Tibial artery (tissue), 4 donors: ENCODE measurements at regions not wholly inside any gene's neighbourhood (a gene's known extent, or its start where the extent isn't known, plus 50 kb on each side); places are given as distances from the start of the nearest gene placed in this dataset.

Source experiments
- DNase-seq, 2 donors: peaks; one replicate each; pipeline ENCODE4 v3.0.0-alpha.2; 2019
- H3K27ac ChIP-seq, 2 donors: fragments of 200-600 bp; sonication (generic) in 1 of 2; 1 replicate in 1 of 2; 2 replicates in 1 of 2; pipeline ENCODE4 v1.5.1; 2018 to 2019; ENCODE audit warnings: mild to moderate bottlenecking in 1 of 2
- H3K27me3 ChIP-seq, 2 donors: fragments of 200-600 bp; sonication (generic) in 1 of 2; one replicate each; pipeline versions ENCODE4 v1.5.1 to v1.6.0; 2016 to 2019
- H3K36me3 ChIP-seq, 3 donors: fragments of 200-600 bp; sonication (generic) in 2 of 3; one replicate each; pipeline ENCODE4 v1.5.1; 2016 to 2019; ENCODE audit warnings: mild to moderate bottlenecking in 2 of 3
- H3K4me1 ChIP-seq, 4 donors: fragments of 200-600 bp; sonication (generic) in 2 of 4; 1 replicate in 3 of 4; 2 replicates in 1 of 4; pipeline ENCODE4 v1.5.1; 2016 to 2019
- H3K4me3 ChIP-seq, 2 donors: fragments of 200-600 bp; sonication (generic) in 1 of 2; 1 replicate in 1 of 2; 2 replicates in 1 of 2; pipeline ENCODE4 v1.5.1; 2018 to 2019; ENCODE audit warnings: mild to moderate bottlenecking in 2 of 2
- H3K9me3 ChIP-seq, 3 donors: fragments of 200-600 bp; sonication (generic) in 1 of 3; one replicate each; pipeline ENCODE4 v1.5.1; 2016 to 2019
- intact Hi-C: fragments of 100-400 bp; cut with DNase I; formaldehyde crosslinking; loops from one replicate; pipeline ENCODE4 v1.15.0; 2023; ENCODE audit warnings: low total_unique reads
- TF ChIP-seq, protein P1 (sequence below), 2 experiments: fragments of 200-600 bp in 1 of 2; fragments of 450-650 bp in 1 of 2; IDR thresholded peaks; one replicate each; pipeline ENCODE4 v1.5.1; 2017 to 2019; ENCODE audit warnings: antibody characterized with exemption in 2 of 2, mild to moderate bottlenecking in 1 of 2, moderate library complexity in 1 of 2

DNA sequence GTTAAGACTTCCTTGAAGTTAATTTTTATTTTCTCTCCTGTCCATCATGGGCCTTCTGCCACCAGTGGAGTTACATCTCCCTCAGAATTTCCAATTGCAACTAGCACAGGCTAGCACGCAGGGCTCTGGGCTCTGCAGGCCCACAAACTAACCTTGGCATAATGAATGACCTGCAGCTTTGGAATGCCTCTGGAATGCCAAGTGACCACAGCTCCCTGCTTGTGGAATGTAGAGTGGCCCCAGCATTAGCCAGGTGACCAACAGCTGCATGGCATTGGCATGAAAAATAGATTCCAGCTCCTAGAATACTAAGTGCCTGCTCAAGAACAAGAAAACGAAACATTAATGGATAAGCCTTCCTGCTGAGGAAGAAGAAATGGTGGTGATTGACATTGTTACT lies 726.1 kb downstream of the BRINP1 start:
- Histone ChIP-seq H3K36me3 (no peaks in the 10 kb centered on the region), H3K9me3 (peaks cover 0 to 6% (median 0%) of the 10 kb centered on the region in 3 donors), H3K4me3 (no peak overlapping the region), H3K27me3 (no peaks in the 10 kb centered on the region), H3K4me1 (peaks cover 0 to 6% (median 0%) of the 10 kb centered on the region in 4 donors), H3K27ac (no peak overlapping the region)
- DNase-seq: peak in 1 of 2 donors; percentile 57
- TF ChIP-seq, protein P1, sequence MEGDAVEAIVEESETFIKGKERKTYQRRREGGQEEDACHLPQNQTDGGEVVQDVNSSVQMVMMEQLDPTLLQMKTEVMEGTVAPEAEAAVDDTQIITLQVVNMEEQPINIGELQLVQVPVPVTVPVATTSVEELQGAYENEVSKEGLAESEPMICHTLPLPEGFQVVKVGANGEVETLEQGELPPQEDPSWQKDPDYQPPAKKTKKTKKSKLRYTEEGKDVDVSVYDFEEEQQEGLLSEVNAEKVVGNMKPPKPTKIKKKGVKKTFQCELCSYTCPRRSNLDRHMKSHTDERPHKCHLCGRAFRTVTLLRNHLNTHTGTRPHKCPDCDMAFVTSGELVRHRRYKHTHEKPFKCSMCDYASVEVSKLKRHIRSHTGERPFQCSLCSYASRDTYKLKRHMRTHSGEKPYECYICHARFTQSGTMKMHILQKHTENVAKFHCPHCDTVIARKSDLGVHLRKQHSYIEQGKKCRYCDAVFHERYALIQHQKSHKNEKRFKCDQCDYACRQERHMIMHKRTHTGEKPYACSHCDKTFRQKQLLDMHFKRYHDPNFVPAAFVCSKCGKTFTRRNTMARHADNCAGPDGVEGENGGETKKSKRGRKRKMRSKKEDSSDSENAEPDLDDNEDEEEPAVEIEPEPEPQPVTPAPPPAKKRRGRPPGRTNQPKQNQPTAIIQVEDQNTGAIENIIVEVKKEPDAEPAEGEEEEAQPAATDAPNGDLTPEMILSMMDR (IDR thresholded peaks at IDR 0.05): no peak
- intact Hi-C loops: no loop called here

DNA sequence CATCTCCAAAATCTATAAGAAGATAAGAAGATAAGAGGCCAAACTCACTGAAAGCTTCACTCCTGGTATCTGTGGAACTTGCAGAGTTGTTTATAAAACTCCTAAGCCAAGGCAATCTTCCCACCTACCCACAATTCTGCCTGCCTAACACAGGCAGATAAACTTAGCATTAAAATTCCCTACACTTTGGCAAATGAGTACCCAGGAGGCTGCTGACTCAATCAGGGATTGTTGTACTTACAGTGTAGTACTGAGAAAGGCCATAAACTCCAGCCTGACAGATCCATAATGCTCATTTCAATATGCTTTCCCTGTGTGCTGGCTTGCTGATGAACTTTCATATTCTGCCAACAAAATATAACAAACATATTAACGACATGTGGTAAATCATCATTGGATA lies 725.2 kb downstream of the BRINP1 start:
- Histone ChIP-seq H3K9me3 (peaks cover 0 to 6% (median 0%) of the 10 kb centered on the region in 3 donors), H3K4me1 (peaks cover 0 to 6% (median 0%) of the 10 kb centered on the region in 4 donors), H3K36me3 (no peaks in the 10 kb centered on the region), H3K27me3 (no peaks in the 10 kb centered on the region), H3K4me3 (no peak overlapping the region), H3K27ac (no peak overlapping the region)
- intact Hi-C loops: no loop called here
- DNase-seq: no peak
- TF ChIP-seq, protein P1 (IDR thresholded peaks at IDR 0.05): no peak

DNA sequence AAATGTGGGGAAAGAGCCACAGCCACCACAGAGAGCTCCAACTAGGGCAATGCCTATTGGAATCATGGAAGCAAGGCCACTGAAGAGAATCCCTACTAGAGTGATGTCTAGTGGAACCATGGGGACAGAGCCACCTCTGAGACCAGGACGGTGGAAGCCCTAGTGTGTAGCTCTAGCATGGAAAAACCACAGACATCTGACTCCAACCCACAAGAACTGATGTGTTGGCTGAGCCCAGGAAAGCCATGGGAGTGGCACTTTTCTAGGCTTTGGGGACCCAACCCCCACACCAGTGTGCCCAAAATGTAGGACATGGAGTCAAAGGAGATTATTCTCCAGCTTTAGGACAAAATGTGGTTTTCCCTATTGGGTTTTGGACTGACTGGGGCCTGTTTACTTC lies 721.9 kb downstream of the BRINP1 start:
- intact Hi-C loops: no loop called here
- Histone ChIP-seq H3K4me1 (peaks cover 0 to 6% (median 0%) of the 10 kb centered on the region in 4 donors), H3K4me3 (no peak overlapping the region), H3K27me3 (no peaks in the 10 kb centered on the region), H3K9me3 (peaks cover 0 to 6% (median 0%) of the 10 kb centered on the region in 3 donors), H3K27ac (no peak overlapping the region), H3K36me3 (no peaks in the 10 kb centered on the region)
- no peak for DNase-seq
- TF ChIP-seq, protein P1 (IDR thresholded peaks at IDR 0.05): no peak

DNA sequence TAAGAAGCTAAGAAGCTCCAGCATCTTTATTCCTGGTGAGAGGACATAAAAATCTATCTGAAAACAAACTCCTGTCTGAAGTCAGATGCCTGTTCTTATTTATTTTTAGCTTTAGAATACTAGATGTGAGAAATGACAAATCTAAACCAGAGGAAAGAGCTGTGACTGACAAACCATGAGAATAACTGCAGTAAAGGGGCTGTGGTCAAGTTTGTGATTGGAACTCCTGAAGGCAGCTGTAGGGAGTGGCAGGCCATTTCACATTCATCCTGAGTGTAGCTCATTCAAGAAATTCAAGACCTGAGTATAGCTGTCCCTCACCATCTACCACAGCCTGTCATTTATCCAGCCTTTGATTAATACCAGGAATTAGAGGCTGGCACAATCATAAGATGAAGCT lies 718.8 kb downstream of the BRINP1 start:
- peaks cover 0 to 6% (median 0%) of the 10 kb centered on the region in 3 donors for H3K9me3 ChIP-seq
- H3K27me3 ChIP-seq: no peaks in the 10 kb centered on the region
- H3K36me3 ChIP-seq: no peaks in the 10 kb centered on the region
- TF ChIP-seq, protein P1 (IDR thresholded peaks at IDR 0.05): no peak
- H3K4me3 ChIP-seq: no peak overlapping the region
- H3K27ac ChIP-seq: no peak overlapping the region
- no peaks in the 10 kb centered on the region for H3K4me1 ChIP-seq
- intact Hi-C loops: no loop called here
- DNase-seq: no peak

DNA sequence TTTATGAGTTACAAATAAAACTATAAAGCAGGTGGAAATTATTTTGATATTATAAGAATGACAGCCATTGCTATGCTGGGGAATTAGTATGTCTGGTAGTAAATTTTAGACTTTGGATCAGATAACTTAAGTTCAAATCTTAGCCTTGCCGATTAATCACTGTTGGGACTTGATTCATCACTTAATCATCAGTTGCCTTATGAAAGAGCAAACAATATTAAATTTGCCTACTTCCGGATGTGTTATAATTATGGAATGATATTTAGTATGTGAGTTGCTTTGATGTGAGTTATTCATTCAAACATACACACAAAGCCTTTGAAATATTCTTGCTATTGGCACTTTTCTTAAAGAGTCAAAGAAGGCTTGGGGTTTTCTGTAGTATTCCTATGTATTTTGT lies 717.7 kb downstream of the BRINP1 start:
- DNase-seq: no peak
- no peaks in the 10 kb centered on the region for H3K4me1 ChIP-seq
- intact Hi-C loops: no loop called here
- TF ChIP-seq, protein P1 (IDR thresholded peaks at IDR 0.05): no peak
- H3K36me3 ChIP-seq: no peaks in the 10 kb centered on the region
- no peaks in the 10 kb centered on the region for H3K27me3 ChIP-seq
- H3K27ac ChIP-seq: no peak overlapping the region
- no peak overlapping the region for H3K4me3 ChIP-seq
- H3K9me3 ChIP-seq: no peaks in the 10 kb centered on the region

DNA sequence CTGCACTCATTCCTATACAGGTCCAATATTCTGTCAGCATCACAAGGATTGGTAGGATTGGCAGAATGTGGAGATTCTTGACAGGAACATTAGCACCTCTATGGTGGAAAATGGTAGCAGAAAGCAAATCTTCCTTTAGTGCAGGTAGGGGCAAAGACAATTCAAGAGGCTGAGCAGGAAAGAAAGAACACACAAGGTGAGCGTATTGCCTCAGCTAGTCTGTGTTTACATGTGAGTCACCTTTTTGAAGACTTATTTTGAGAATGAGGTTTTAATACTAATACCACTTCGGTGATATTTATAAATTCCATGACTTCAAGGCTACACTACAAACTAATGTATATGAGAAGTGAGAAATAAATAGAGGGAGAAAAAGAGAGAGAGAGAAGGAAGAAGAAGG lies 717.0 kb downstream of the BRINP1 start:
- TF ChIP-seq, protein P1 (IDR thresholded peaks at IDR 0.05): no peak
- no peaks in the 10 kb centered on the region for H3K27me3 ChIP-seq
- DNase-seq: no peak
- no peak overlapping the region for H3K27ac ChIP-seq
- H3K36me3 ChIP-seq: no peaks in the 10 kb centered on the region
- H3K9me3 ChIP-seq: no peaks in the 10 kb centered on the region
- intact Hi-C loops: no loop called here
- H3K4me3 ChIP-seq: no peak overlapping the region
- H3K4me1 ChIP-seq: no peaks in the 10 kb centered on the region
